SU-DHL-6 (cell line): ENCODE measurements at regions not wholly inside any gene's neighbourhood (a gene's known extent, or its start where the extent isn't known, plus 50 kb on each side); places are given as distances from the start of the nearest gene placed in this dataset.
"Not testable (repeated sequence)": the region's sequence is repeated elsewhere in the genome, so short reads cannot be mapped to it uniquely, and the experiment has no call there.

Experiments
- EZH2phosphoT487 ChIP-seq: fragments of 200-600 bp; sonication (generic), shearing (Covaris generic); conservative IDR thresholded peaks from 2 replicates; pipeline ENCODE4 v1.6.1; 2018; ENCODE audit warnings: mild to moderate bottlenecking, antibody characterized with exemption, low read length, moderate library complexity, mixed read lengths
- TF ChIP-seq, protein P1 (sequence below): fragments of 200-600 bp; sonication (generic); IDR thresholded peaks from one replicate; pipeline ENCODE4 v1.5.1; 2017; ENCODE audit warnings: antibody characterized with exemption, mild to moderate bottlenecking, low read length, moderate library complexity; ENCODE audit not compliant: insufficient read depth, poor library complexity, severe bottlenecking

GRCh38 chr5:144994356-144994755, 823.7 kb downstream of the KCTD16 start:
- TF ChIP-seq, protein P1, sequence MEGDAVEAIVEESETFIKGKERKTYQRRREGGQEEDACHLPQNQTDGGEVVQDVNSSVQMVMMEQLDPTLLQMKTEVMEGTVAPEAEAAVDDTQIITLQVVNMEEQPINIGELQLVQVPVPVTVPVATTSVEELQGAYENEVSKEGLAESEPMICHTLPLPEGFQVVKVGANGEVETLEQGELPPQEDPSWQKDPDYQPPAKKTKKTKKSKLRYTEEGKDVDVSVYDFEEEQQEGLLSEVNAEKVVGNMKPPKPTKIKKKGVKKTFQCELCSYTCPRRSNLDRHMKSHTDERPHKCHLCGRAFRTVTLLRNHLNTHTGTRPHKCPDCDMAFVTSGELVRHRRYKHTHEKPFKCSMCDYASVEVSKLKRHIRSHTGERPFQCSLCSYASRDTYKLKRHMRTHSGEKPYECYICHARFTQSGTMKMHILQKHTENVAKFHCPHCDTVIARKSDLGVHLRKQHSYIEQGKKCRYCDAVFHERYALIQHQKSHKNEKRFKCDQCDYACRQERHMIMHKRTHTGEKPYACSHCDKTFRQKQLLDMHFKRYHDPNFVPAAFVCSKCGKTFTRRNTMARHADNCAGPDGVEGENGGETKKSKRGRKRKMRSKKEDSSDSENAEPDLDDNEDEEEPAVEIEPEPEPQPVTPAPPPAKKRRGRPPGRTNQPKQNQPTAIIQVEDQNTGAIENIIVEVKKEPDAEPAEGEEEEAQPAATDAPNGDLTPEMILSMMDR: not testable (repeated sequence)
- TF ChIP-seq EZH2phosphoT487: not testable (repeated sequence)
